Ovary (tissue), 7 donors: ENCODE measurements at regions not wholly inside any gene's neighbourhood (a gene's known extent, or its start where the extent isn't known, plus 50 kb on each side); places are given as distances from the start of the nearest gene placed in this dataset.

Source experiments
- DNase-seq, 5 donors: peaks; one replicate each; pipeline ENCODE4 v3.0.0-alpha.2; 2019 to 2020
- H3K27ac ChIP-seq, 2 donors: fragments of 200-600 bp; one replicate each; pipeline versions ENCODE4 v1.5.1 to v1.8.0; 2019 to 2022
- H3K27me3 ChIP-seq: fragments of 200-600 bp; one replicate; pipeline ENCODE4 v1.8.0; 2022
- H3K36me3 ChIP-seq: fragments of 200-600 bp; sonication (generic); one replicate; pipeline ENCODE4 v1.5.1; 2019
- H3K4me1 ChIP-seq: one replicate; pipeline ENCODE4 v1.8.1; 2013; ENCODE audit warnings: mild to moderate bottlenecking, moderate library complexity; ENCODE audit not compliant: insufficient read depth
- H3K4me3 ChIP-seq: fragments of 200-600 bp; sonication (generic); one replicate; pipeline ENCODE4 v1.5.1; 2017
- H3K9me3 ChIP-seq, 2 donors: fragments of 200-600 bp in 1 of 2; sonication (generic) in 1 of 2; one replicate each; pipeline versions ENCODE4 v1.5.1 to v1.8.1; 2013 to 2019; ENCODE audit warnings: mild to moderate bottlenecking in 1 of 2, moderate library complexity in 1 of 2
- EP300 ChIP-seq: sonication (generic); formaldehyde crosslinking; IDR thresholded peaks from one replicate; pipeline ENCODE4 v1.6.1; 2017; ENCODE audit warnings: antibody characterized with exemption
- POLR2A ChIP-seq: fragments of 450-650 bp; IDR thresholded peaks from one replicate; pipeline ENCODE4 v1.6.1; 2017; ENCODE audit warnings: antibody characterized with exemption, mild to moderate bottlenecking, moderate library complexity
- WGBS, 3 donors: extraction: QIAGEN DNeasy Blood & Tissue Kit in 1 of 3; methylation state at CpG; one replicate each; pipeline versions ENCODE4 v1.1.5 to v1.1.7; 2013 to 2017; 5-methylcytosine and 5-hydroxymethylcytosine counted together
- intact Hi-C, 4 donors: fragments of 100-400 bp; cut with DNase I; formaldehyde crosslinking; loops; one replicate each; pipeline versions ENCODE4 v1.11.0 to v1.15.1; 2022 to 2023
- TF ChIP-seq, protein P1 (sequence below), 3 donors: fragments of 450-650 bp in 2 of 3; fragments of 200-600 bp in 1 of 3; IDR thresholded peaks; one replicate each; pipeline versions ENCODE4 v1.5.1 to v1.8.0; 2016 to 2022; ENCODE audit warnings: antibody characterized with exemption in 3 of 3, mild to moderate bottlenecking in 1 of 3
- donor health status: DM: no; HTN: no; CAD: no; lungs with moderate emphysema.
- donor health status: DM: no; HTN: no; CAD: no.
- donor health status: Bipolar disorder and iron deficiency.
- donor health status: DM: no; HTN: no; CAD: no.
- donor health status: DM: yes; HTN: yes; CAD: no.

DNA sequence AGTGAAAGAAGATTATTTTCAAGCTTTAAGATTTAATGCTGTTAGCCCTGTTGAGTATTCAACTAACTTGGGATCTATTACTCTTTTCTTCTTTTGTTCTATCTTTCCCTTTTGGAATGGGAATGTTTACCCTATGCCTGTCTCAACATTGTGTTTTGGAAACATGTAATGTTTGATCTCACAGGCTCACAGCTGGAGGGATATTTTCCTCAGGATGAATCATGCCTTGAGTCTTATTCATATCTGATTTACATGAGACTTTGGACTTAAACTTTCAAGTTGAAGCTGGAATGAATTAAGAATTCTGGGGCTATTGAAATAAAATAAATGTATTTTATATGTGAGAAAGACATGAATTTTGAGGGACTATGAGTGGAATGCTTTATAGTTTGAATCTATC, 607.8 kb upstream of the PTGER4 start:
- Histone ChIP-seq H3K27me3 (no peaks in the 10 kb centered on the region), H3K4me1 (no peaks in the 10 kb centered on the region), H3K27ac (no peak overlapping the region), H3K4me3 (no peak overlapping the region), H3K36me3 (no peaks in the 10 kb centered on the region), H3K9me3 (no peaks in the 10 kb centered on the region)
- DNase-seq, result no peak
- TF ChIP-seq EP300 (no peak), POLR2A (no peak)
- TF ChIP-seq, protein P1, sequence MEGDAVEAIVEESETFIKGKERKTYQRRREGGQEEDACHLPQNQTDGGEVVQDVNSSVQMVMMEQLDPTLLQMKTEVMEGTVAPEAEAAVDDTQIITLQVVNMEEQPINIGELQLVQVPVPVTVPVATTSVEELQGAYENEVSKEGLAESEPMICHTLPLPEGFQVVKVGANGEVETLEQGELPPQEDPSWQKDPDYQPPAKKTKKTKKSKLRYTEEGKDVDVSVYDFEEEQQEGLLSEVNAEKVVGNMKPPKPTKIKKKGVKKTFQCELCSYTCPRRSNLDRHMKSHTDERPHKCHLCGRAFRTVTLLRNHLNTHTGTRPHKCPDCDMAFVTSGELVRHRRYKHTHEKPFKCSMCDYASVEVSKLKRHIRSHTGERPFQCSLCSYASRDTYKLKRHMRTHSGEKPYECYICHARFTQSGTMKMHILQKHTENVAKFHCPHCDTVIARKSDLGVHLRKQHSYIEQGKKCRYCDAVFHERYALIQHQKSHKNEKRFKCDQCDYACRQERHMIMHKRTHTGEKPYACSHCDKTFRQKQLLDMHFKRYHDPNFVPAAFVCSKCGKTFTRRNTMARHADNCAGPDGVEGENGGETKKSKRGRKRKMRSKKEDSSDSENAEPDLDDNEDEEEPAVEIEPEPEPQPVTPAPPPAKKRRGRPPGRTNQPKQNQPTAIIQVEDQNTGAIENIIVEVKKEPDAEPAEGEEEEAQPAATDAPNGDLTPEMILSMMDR (IDR thresholded peaks at IDR 0.05), result no peak
- intact Hi-C loops, result no loop called here

DNA sequence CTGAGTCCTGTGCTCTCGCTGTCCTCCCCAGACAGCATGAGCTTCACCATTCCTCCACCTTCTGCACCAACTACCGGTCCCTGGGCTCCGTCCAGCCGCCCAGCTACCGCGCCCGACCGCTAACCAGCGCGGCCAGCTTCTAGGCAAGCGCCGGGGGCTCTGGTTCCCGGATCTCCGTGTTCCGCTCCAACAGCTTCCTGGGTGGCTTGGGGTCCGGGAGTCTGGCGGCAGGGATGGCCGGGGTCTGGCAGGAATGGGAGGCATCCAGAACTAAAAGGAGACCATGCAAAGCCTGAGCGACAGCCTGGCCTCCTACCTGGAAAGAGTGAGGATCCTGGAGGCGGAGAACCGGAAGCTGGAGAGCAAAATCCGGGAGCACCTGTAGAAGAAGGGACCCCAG, 613.1 kb upstream of the PTGER4 start:
- DNase-seq, result no peak
- intact Hi-C loops, result no loop called here

DNA sequence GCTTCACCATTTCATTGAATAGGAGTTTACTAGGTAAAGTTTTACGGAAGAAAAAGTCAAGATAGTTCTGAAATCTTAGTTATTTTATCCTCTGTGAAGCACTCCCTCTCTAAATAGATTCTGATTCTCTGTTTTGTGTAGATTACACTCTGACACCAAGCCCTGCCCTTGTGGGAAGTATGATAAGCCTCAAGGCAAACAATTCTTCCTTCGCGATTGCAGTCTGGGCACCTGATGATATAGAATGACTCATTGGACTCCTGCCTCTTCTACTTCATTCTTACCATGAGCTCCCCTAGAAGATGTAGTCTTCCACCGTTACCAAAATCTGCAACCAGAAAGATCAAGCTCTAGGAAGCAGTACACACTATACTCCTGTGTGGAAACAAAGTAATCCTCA, 626.9 kb upstream of the PTGER4 start:
- no peak overlapping the region for H3K4me3 ChIP-seq
- H3K4me1 ChIP-seq, result no peaks in the 10 kb centered on the region
- H3K27me3 ChIP-seq, result no peaks in the 10 kb centered on the region
- no peak for DNase-seq
- H3K36me3 ChIP-seq, result no peaks in the 10 kb centered on the region
- WGBS, 3 donors, result 59 to 86% (median 72%) methylated on average over 4 of the region's 4 CpGs
- intact Hi-C loops, result no loop called here
- H3K27ac ChIP-seq, result no peak overlapping the region
- TF ChIP-seq, protein P1 (IDR thresholded peaks at IDR 0.05), result no peak
- no peak for TF ChIP-seq POLR2A
- TF ChIP-seq EP300, result no peak
- H3K9me3 ChIP-seq, result no peaks in the 10 kb centered on the region

More for the DNA sequence above, 613.1 kb upstream of the PTGER4 start:
- Histone ChIP-seq H3K27me3 (no peaks in the 10 kb centered on the region), H3K36me3 (no peaks in the 10 kb centered on the region), H3K27ac (no peak overlapping the region), H3K4me1 (no peaks in the 10 kb centered on the region), H3K9me3 (no peaks in the 10 kb centered on the region), H3K4me3 (no peak overlapping the region)
- no peak for TF ChIP-seq EP300
- TF ChIP-seq, protein P1 (IDR thresholded peaks at IDR 0.05), result no peak
- no peak for TF ChIP-seq POLR2A
- 92 to 96% (median 95%) methylated on average over 22 of the region's 22 CpGs for WGBS, 3 donors

DNA sequence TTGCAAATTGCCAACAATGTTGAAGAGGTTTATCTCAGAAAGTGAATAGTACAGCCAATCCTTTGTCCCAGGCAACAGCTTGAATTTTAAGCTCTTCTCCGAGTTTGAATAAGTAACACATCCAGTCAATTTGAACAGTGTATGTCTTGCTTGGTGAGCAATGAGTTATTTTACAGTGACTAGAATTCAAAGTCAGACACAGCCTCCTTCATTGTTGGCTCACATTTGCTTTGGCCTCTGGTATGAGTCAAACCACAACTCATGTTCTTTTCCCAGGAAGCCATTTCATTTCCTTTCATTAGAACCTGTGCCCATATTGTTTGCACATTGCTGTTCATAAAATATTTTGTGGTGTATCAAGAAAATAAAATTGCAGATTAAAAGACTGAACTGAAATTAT, 622.0 kb upstream of the DAB2 start:
- Histone ChIP-seq H3K4me3 (no peak overlapping the region), H3K36me3 (no peaks in the 10 kb centered on the region), H3K27ac (no peak overlapping the region), H3K27me3 (no peaks in the 10 kb centered on the region), H3K4me1 (no peaks in the 10 kb centered on the region), H3K9me3 (no peaks in the 10 kb centered on the region)
- no peak for DNase-seq
- intact Hi-C loops, result no loop called here
- 41 to 58% (median 50%) methylated on average over 1 of the region's 1 CpG for WGBS, 3 donors
- TF ChIP-seq POLR2A, result no peak
- TF ChIP-seq, protein P1 (IDR thresholded peaks at IDR 0.05), result no peak
- no peak for TF ChIP-seq EP300

DNA sequence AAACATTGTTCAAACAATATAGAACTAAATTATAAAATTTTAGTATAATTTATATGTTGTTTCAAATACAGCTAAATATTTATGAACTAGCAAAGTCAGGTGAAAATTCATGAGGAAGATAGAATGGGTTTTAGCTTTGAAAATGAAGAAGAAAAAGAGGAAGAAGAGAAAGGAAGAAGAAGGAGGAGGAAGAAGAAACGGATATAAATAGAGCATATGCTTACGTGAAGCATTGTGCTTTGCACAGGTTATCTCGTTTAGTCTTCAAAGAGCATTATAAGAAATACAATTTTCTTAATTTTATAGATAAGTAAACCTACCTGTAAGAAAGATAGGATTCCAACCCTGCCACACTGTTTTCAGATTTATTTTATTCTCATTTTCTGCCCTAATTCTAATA, 620.6 kb upstream of the DAB2 start:
- TF ChIP-seq POLR2A (no peak), EP300 (no peak)
- TF ChIP-seq, protein P1 (IDR thresholded peaks at IDR 0.05), result no peak
- intact Hi-C loops, result no loop called here
- Histone ChIP-seq H3K4me1 (no peaks in the 10 kb centered on the region), H3K9me3 (no peaks in the 10 kb centered on the region), H3K27me3 (no peaks in the 10 kb centered on the region), H3K36me3 (no peaks in the 10 kb centered on the region), H3K27ac (no peak overlapping the region), H3K4me3 (no peak overlapping the region)
- 82 to 87% (median 87%) methylated on average over 3 of the region's 3 CpGs for WGBS, 3 donors
- DNase-seq, result no peak
